Hippocampal formation (tissue), 2 donors: ENCODE measurements at regions not wholly inside any gene's neighbourhood (a gene's known extent, or its start where the extent isn't known, plus 50 kb on each side); places are given as distances from the start of the nearest gene placed in this dataset.
"Not testable (repeated sequence)": the region's sequence is repeated elsewhere in the genome, so short reads cannot be mapped to it uniquely, and the experiment has no call there.

Source experiments
- DNase-seq, 2 donors: peaks; one replicate each; lab custom pipeline; 2025; lab: John Stamatoyannopoulos, UW

DNA sequence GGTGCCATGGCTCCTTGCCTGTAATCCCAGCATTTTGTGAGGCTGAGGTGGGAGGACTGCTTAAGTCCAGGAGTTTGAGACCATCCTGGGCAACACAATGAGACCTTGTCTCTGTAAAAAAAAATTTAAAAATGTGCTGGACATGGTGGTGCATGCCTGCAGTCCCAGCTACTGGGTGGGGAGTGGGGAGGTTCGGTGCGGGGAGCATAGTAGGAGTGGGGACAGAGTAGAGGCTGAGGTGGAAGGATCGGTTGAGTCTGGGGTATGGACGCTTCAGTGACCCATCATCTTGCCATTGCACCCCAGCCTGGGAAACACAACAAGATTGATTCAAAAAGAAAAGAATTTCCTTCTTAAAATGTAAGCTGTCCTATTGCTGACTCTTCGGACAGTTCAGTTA, 1490.0 kb upstream of the GBE1 start:
- no peak for DNase-seq

GRCh38 chr3:83250613-83251012, 1489.2 kb upstream of the GBE1 start:
- DNase-seq: no peak

DNA sequence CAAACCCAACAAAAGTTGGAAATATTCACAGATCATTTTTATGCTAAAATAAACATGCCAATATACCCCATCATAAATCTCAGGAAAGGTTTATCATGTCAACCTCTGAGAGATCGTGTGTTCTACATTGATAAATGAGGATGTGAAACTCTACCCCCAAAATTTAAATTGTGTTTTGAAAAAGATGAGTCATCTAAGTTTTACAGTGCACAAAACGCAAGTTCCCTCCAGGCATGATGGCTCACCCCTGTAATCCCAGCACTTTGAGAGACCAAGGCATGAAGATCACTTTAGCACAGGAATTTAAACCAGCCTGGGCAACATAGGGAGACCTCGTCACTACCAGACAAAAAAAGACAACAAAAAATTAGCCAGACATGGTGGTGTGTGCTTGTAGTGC, 1487.0 kb upstream of the GBE1 start:
- no peak for DNase-seq

DNA sequence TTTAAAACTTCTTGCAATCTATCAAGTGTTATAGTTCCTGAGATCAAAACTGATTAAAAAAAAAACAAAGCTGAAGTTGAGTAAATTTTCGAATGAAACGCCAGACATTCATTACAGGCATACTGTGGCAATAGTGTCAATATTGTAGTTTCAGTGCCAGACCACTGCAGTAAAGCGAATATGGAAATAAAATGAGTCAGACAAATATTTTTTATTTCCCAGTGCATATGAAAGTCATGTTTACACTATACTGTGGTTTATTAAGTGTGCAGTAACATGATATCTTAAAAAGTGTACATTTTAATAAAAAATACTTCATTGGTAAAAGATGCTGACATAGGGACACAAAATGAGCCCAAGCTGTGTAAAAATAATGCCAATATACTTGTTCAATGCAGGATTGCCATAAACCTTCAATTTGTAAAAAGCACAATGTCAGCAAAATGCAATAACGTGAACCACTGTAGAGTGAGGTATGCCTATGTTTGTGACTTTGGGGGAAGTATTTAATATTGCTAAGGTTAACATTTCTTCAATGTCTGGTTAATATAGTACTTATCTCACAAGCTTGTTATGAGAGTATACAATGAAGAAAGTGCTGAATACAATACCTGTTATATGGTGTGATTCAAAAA, 1473.9 kb upstream of the GBE1 start:
- no peak for DNase-seq

- DNase-seq: no peak
Observed at GRCh38 chr3:83233715-83234114, 1472.3 kb upstream of the GBE1 start.

- DNase-seq: no peak
Observed at GRCh38 chr3:83230841-83231240, 1469.4 kb upstream of the GBE1 start.

DNA sequence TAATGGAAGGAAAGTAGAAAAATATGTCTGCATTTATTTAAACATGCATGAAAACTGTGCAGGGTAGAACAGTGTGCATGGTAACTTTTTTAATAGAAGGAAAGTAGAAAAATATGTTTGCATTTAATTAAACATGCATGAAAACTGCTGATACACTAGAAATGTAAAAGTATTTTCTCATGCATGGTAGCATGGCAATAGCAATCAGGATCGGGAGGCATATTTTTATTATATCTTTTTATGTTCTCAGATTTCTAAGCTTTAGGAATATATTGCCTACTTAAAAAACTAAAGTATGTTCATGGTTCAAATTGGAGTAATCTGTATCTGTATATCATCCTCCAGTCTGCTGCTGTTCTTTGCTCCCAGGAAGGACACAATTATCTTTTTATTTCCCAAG, 1468.9 kb upstream of the GBE1 start:
- no peak for DNase-seq

DNA sequence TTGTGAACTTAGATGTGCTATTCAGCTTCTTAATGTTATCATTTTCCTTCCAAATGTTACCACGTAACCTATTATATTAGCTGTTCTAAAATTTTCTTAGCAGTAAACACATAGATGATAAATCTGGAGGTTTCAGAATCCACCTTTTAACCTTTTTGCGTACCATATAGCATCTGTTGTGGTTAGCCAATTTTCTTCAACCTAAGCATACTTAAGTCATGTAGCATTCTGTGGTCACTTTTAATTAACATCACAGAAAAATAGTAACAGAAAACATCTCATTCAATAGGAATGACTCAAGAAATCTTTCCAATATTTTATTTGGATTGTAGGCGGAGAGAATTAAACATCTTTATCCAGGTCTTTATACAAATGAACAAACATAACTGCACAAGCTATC, 1465.3 kb upstream of the GBE1 start:
- DNase-seq: no peak

DNA sequence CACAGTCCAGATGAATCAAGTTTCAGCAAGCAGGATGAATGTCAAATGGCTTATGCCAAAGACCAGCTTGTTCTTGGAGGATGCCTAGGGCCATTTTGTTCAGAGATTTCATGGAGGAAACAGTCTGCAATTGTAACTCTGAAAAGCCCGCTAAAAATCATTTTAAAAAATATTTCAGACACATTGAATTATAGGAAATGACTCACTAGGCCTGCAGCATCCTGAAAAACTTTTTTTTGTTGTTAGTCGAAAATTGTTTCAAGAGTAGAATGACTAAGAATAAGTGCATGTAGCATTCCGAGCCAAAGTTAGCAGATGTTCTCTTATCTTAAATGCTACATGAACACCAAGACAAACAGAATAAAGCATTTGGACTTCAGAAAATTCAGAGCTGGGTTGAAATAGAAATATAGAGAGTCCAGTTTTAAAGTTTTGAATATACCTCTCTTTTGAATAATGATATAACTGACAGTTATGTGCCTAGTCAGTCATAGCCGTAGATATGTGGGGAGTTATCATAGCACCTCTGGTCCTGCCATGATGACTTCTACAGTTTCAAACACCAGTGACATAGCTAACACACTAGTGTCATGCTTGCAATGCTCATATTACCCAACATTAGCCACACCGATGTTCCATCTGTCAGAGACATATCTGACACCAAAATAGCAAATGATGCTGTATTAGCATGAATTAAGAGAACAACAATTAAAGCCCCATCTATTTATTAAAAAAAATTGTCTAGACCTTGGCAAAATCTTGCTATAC, 1462.8 kb upstream of the GBE1 start:
- peak in 1 of 2 donors; percentile 15 for DNase-seq

GRCh38 chr3:83218383-83219200, 1457.1 kb upstream of the GBE1 start:
- DNase-seq: no peak

- not testable (repeated sequence) for DNase-seq
Observed at GRCh38 chr3:83217595-83218118, 1456.2 kb upstream of the GBE1 start.

- no peak for DNase-seq
Observed at GRCh38 chr3:83216919-83217594, 1455.6 kb upstream of the GBE1 start.

- no peak for DNase-seq
Observed at GRCh38 chr3:83195243-83195642, 1433.8 kb upstream of the GBE1 start.

DNA sequence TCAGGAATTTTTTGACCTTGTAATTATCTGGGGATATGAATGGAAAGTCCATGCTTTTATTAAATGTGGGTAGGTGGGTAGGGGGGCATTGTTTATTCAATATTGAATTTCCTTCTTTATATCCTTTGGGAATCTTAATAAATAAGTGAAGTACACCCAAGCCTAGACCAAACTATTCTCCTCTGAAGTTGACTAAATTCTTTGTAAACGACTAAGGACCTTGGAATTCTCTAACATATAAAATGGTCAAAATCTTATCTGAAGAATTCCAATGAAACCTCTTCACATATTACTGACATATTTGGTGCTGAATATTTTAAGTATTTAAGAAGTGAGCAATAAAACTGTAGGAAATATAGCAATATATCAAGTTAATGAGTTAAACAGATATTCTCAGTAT, 1432.1 kb upstream of the GBE1 start:
- no peak for DNase-seq

GRCh38 chr3:83189634-83190033, 1428.2 kb upstream of the GBE1 start:
- DNase-seq: no peak

- DNase-seq: no peak
Observed at GRCh38 chr3:83169473-83169872, 1408.0 kb upstream of the GBE1 start.

GRCh38 chr3:83150896-83151295, 1389.5 kb upstream of the GBE1 start:
- DNase-seq: no peak

- DNase-seq: no peak
Observed at GRCh38 chr3:83140983-83141382, 1379.5 kb upstream of the GBE1 start.

DNA sequence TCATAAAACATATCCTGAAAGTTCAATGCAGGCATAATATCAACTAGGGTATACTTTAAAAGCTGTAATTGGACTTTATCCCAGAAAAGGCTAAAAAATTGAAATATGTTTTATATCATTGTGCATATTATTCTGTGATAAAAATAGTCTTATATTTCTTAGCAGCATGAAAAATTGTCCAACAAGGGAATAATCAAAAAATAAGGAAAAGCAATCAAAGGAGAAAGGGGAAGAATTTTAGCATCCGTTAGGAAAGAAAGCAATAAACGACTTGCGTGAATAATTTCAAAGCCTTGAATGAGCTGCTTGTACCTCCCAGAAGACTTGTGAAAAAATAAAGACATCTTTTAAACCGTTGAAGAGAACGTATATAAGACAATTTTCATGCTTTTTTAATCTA, 1369.8 kb upstream of the GBE1 start:
- DNase-seq: no peak

DNA sequence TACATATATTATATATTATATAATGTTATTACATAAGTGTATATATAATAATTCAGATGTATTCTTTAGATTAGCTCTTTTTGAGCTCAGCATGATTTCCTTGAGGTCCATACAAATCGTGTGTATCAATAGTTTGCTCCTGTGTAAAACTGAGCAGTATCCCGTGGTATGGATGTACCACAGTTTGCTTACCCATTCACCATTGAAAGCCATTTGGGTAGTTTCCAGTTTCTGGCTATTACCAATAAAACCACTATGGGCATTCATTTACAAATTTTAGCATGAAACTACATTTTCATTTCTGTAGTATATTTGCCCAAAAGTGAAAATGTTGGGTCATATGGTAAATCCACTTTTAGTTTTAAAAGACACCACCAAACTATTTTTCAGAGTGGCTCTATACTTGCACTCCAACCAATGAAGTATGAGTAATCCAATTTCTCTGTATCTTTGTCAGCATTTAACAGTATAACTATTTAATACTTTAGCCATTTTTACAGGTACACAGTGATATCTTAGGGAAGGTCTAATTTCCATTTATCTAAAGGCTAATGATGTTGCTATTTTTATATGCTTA, 1361.4 kb upstream of the GBE1 start:
- no peak for DNase-seq

GRCh38 chr3:83093222-83093572, 1331.8 kb upstream of the GBE1 start:
- DNase-seq: no peak
